ENCODE measurements at regions not wholly inside any gene's neighbourhood (a gene's known extent, or its start where the extent isn't known, plus 50 kb on each side); places are given as distances from the start of the nearest gene placed in this dataset.

DNA sequence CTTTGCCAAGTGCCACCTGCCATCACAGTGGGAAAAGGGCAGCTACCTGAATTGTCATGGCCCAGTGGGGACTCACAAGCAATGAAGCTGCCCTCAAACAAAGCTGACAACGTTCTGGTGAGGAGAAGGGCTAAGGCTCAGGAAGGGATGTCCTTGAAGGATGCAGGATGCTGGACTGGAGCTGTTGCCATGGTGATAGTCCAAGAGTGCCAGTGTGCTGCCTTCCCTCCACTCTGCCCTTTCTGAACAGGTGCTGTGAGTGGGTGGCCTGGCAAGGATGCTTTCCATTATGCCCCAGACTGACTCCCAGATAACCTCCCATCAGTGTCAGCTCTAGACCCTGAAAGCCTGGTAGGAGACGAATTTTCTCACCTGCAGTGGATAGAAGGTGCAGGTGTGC, 137.8 kb upstream of the GYPC start:
- DNase-seq = no peak

DNA sequence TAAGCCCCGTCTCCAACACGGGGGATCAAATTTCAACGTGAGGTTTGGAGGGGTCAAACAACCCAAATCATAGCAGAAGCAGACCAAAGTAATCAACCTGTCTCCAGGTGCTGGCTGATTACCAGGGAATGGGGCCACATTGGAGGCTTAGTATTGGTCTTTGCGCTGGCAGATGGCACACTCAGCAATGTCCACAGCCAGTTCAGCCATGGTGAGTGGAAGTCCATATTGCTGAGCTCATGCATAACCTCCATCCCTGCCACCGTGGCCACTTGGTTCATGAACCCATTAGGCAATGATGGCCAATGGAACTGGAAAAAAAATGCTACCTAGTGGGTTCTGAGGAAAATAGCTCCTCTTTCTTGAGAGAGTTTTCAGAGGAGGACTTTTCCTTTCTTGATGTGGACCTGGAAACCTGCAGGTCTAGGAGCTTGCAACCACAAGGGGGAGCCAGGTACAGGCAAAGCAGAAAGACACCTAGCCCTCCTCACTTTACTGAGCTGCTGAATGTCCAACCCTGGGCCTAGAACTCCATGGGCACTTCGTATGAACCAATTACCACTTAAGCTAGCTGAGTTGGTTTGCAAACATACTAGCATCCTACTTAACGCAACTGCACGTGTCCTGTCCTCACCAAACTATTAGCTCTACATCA, 128.0 kb upstream of the GYPC start:
- peak; percentile 62 for DNase-seq

- DNase-seq = no peak
These were observed 124.9 kb upstream of the GYPC start for GRCh38 chr2:126531029-126531428.

DNA sequence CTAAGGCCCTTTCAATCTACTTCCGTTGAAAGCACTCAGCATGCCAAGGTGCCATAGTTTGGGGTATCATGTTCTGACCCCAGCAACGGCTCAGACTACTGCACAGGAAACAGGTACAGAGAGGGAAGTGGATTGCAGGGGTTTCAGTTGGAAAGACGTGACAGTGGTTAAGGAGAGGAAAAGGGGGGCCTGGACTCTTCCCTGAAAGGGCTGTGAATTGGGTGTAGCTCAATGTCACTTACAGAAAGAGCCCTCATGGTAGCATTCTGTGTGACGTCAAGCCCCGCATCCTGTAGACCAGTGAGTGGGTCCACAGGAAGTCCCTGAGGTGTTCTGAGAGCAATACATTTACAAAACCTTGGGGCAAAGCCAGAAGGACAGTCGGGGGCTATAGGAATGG, 121.5 kb upstream of the GYPC start:
- DNase-seq = no peak

GRCh38 chr2:126535408-126535807, 120.5 kb upstream of the GYPC start:
- no peak for DNase-seq

DNA sequence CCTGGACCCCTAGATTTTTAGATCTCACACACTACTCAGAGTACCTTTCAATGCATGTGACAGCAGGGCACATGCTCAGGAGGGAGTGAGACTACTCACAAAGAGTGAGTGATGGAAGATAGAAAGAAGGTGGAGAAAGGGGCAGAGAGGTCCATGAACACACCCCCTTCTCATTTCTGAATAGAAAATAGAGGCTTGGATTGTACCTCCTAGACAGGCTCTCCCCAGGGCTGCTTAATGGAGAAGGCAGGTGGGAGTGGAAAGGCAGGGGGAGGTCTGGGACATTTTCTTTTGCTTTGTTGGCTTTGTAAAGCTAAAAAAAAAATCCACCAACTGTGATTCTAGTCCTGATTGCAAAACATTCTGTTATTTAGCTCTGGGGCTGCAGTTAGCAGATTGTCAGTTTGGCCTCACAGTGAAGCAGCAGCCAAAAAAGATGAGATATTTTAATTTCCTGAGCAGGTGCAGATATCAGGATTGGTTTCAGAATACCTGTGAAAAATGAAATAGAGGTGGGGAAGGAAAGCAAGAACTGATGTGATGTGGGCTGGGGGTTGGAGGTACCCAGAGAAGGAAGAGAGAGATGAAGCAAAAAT, 119.3 kb upstream of the GYPC start:
- DNase-seq = no peak

DNA sequence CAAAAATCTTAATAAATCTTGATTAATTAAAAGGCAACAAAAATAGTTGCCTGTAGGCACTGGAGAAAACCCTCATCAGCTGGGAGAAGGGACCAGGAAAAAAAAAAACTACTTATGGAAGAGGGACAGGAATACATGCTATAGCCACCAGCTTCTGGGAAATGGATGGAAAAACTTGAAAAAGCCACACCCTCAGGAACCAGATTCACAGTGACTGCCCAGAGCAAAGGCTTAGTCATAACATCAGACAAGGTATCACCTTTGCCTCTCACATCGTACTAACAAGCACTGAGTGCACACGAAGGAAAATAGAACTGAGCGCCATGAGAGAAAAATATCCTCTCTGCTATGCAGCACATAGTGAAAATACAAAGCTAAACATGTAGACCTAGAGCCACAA, 116.9 kb upstream of the GYPC start:
- DNase-seq = no peak

DNA sequence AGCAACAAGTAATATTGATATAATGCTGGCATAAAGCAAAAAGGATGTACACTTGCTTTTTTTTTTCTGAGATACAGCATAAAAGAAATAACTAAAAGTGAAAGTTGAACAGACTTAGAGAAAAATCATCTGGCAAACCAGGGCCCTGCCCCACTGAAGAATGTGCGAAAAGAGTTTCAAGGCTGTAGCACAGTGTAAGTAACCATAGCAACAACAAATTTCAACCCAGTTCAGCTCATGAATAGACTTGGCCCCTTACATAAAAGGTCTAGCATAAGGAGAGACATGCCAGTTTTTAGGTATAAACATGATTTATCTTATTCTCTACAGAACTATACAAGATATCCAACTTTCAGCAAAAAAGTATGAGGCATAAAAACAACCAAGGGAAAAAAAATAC, 113.7 kb upstream of the GYPC start:
- no peak for DNase-seq

- no peak for DNase-seq
These were observed 112.9 kb upstream of the GYPC start for GRCh38 chr2:126543081-126543480.

- DNase-seq = no peak
These were observed 97.9 kb upstream of the GYPC start for GRCh38 chr2:126558029-126558428.

DNA sequence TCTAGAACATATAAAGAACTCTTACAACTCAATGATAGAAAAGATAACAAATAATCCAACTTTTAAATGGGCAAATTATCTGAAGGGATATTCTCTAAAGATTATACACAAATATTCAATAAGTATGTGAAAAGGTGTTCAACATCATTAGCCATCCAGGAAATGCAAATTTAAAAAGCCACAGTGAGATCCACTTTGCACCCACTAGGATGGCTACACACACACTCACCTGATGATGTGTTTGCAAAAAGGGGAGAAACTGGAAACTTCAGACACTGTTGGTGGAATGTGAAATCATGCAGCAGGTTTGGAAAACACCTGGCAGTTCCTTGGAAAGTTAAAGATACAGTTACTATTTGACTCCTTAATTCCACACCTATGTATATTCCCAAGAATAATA, 87.2 kb upstream of the GYPC start:
- no peak for DNase-seq

DNA sequence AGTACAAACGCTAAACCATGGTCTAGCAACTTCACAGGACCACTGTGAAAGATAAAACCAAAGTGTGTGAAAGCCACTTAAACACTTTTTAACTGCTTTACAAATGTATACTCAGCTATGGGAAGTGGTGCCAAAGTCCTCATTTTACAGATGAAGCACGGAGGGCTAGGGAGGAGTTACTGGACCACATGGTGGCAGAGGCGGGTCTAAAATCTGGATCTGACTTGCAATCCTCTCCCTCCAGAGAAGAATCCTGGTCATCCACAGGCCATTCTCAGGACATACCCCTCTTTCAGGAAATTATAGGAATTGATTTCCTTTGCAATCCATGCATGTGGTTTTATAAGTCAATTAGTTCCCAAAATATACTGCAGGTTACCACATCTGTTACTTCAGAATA, 84.6 kb upstream of the GYPC start:
- DNase-seq = no peak

GRCh38 chr2:126575631-126576030, 80.3 kb upstream of the GYPC start:
- DNase-seq = no peak

DNA sequence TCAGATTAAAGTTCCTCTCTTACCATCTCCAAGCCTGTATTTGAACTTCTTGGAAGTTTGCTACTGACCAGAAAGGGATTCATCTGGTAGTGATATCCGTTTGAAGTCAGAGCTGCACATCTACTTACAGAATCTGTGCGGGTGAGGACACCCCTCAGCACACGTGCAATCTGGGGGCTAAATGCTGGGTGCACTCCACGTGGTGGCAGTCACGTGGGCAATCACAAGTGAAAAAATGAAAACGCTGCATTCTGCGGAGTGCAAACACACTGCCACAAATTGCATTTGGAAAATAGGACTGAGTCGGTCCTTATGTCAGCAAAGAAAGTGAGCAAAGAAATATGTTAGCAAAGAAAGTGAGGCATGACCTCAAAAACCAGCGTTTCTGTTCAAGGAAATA, 76.1 kb upstream of the GYPC start:
- no peak for DNase-seq

DNA sequence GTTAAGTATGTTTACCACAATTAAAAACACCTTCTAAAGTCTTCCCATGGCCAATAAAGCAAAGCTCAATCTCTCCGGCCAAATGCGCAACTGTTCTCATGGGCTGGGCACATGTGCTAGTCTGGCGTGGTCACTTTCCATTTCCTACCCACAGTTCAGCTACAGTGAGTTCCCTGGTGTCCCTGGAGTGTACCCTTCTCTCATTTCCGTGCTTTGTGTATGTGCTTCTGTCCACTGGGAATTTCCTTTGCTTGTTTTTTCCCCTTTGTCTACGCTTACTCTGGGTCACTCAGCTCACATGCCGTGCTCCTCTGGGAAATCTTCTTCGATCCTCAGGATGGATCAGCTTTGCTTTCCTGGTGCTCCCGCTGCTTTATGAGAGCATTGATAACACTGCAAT, 69.6 kb upstream of the GYPC start:
- DNase-seq = no peak

GRCh38 chr2:126599062-126599461, 56.9 kb upstream of the GYPC start:
- DNase-seq = no peak

- no peak for DNase-seq
These were observed 55.2 kb upstream of the GYPC start for GRCh38 chr2:126600742-126601141.

- no peak for DNase-seq
These were observed 53.6 kb upstream of the GYPC start for GRCh38 chr2:126602334-126602733.
